Stimulated activated CD4-positive, alpha-beta T cell treated with anti-CD3 and anti-CD28 coated beads, TNF-alpha, amount 100 ng/mL, for 48 hours (primary cell): ENCODE measurements at regions not wholly inside any gene's neighbourhood (a gene's known extent, or its start where the extent isn't known, plus 50 kb on each side); places are given as distances from the start of the nearest gene placed in this dataset.
"Not testable (repeated sequence)": the region's sequence is repeated elsewhere in the genome, so short reads cannot be mapped to it uniquely, and the experiment has no call there.

Source experiments
- DNase-seq, 3 donors: peaks; one replicate each; pipeline ENCODE4 v3.0.0-alpha.2; 2020; ENCODE audit warnings: low read depth in 3 of 3

GRCh38 chr10:21463436-21463835, 62.0 kb downstream of the SKIDA1 start:
- no peak for DNase-seq

GRCh38 chr10:21458126-21458871, 67.2 kb downstream of the SKIDA1 start:
- no peak for DNase-seq

GRCh38 chr10:21456160-21456559, 69.3 kb downstream of the SKIDA1 start:
- no peak for DNase-seq

GRCh38 chr10:21452203-21452602, 73.3 kb downstream of the SKIDA1 start:
- no peak for DNase-seq

- no peak for DNase-seq
Measured at GRCh38 chr10:21449288-21449966, 76.1 kb downstream of the SKIDA1 start.

- no peak for DNase-seq
Measured at GRCh38 chr10:21445163-21445562, 80.3 kb downstream of the SKIDA1 start.

GRCh38 chr10:21441625-21442024, 83.9 kb downstream of the SKIDA1 start:
- DNase-seq = no peak

GRCh38 chr10:21438914-21439313, 86.6 kb downstream of the SKIDA1 start:
- DNase-seq = not testable (repeated sequence)

- no peak for DNase-seq
Measured at GRCh38 chr10:21437770-21438382, 87.6 kb downstream of the SKIDA1 start.

- DNase-seq = no peak
Measured at GRCh38 chr10:21432266-21432665, 93.2 kb downstream of the SKIDA1 start.

GRCh38 chr10:21431799-21432198, 93.7 kb downstream of the SKIDA1 start:
- DNase-seq = no peak

- no peak for DNase-seq
Measured at GRCh38 chr10:21427804-21428481, 97.5 kb downstream of the SKIDA1 start.

GRCh38 chr10:21424459-21424861, 101.0 kb downstream of the SKIDA1 start:
- DNase-seq = no peak

GRCh38 chr10:21423850-21424249, 101.6 kb downstream of the SKIDA1 start:
- no peak for DNase-seq

GRCh38 chr10:21423338-21423737, 102.1 kb downstream of the SKIDA1 start:
- DNase-seq = no peak

- DNase-seq = no peak
Measured at GRCh38 chr10:21421794-21422193, 103.7 kb downstream of the SKIDA1 start.

GRCh38 chr10:21421016-21421415, 104.5 kb downstream of the SKIDA1 start:
- no peak for DNase-seq

- DNase-seq = not testable (repeated sequence)
Measured at GRCh38 chr10:21418981-21419576, 106.4 kb downstream of the SKIDA1 start.

- DNase-seq = no peak
Measured at GRCh38 chr10:21417172-21417712, 108.2 kb downstream of the SKIDA1 start.

- no peak for DNase-seq
Measured at GRCh38 chr10:21413680-21414079, 111.8 kb downstream of the SKIDA1 start.

GRCh38 chr10:21413268-21413667, 112.2 kb downstream of the SKIDA1 start:
- no peak for DNase-seq
